HCEC 1CT (cell line): ENCODE measurements at regions not wholly inside any gene's neighbourhood (a gene's known extent, or its start where the extent isn't known, plus 50 kb on each side); places are given as distances from the start of the nearest gene placed in this dataset.
"Not testable (repeated sequence)": the region's sequence is repeated elsewhere in the genome, so short reads cannot be mapped to it uniquely, and the experiment has no call there.

ENCODE experiments used
- DNase-seq: peaks from one replicate; pipeline ENCODE4 v3.0.0-alpha.2; 2017

DNA sequence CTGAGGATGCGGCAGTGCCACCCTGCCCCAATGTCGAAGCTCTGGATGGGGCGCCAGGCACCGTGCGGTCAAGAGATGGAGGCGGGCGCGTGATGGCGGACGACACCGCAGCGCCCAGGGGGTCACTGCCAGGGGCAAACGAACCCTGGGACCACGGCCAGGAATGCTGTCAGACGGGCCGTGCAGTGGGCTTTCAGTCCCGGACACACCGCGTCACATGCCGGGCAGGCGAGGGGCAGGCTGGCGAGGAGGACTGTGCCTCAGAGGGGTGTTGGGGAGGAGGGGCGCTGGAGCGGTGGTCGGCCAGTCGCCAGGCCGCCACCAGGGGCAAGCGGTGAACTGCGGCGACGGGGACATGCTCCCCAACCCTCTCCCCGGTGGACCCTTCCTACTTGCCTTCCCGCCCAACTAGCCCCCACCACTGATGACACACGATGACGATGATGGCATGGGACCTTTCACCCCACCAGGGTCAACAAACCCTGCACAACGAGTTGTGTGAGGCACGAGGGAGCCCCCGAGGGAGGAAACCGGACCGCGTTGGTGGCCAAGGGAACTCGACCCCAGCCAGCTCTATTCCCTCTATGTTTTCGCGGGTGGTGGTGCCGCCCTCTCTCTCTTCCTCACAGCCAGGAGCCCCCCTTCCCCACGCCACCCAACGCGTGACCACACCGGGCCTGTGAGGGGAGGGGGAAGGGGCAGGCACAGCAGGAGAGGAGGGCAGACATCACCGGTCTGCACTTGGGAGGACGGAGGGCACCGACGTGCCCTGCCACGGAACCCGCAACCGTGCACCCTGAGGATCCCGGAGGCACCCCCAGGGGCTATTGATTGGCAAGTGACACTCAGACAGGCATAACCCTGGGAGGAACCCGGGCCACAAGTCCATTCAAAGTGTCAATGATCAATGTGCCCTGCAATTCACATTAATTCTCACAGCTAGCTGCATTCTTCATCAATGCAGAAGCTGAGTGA, 1960.9 kb upstream of the DEFB115 start:
- no peak for DNase-seq

DNA sequence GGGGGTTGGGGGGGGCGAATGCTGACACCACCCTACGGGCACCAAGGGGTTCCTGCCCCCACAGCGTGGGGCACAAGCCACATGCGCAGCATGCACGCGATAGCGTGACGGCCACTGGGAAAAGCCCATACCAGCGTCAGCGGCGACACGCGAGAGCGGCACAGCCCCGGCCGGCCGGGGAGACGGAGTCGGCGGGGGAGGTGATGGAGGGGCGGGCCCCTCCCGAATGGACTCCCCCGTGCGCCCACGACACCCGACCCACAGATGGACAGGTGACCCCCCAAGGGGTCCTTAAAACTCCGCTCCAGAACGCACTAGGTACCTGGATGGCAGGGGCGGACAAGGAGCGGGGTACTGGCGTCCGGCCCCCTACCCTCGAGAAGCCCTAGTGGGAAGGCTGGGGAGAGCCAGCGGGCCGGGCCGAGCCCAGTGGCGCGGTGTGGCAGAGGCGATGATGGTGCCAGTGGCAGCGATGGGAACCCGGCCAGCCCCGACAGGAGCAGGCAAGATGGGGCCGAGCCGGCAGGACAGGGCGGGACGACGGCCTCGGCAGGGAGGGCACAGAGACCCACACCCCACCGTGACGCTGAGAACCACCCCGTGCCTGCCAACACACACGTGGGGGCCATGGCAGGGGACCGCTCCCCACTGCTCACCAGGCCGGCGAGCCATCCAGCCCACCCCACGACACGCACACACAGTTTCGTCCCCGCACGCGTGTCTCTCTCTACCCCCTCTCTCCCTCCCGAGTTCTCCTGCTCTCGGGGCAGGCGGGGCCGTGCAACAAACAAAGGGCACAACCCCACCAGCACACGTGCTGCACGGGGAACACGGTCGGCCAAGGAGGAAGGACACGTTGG, 1959.8 kb upstream of the DEFB115 start:
- no peak for DNase-seq

DNA sequence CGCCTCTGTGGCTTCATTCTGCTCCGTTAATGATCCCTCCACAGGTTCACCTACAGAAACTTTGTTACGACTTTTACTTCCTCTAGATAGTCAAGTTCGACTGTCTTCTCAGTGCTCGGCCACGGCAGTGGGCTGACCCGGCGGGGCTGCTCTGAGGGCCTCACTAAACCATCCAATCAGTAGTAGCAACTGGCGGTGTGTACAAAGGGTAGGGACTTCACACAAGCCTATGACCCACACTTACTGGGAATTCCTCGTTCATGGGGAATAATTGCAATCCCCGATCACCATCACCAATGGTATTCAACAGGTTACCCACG, 1959.2 kb upstream of the DEFB115 start:
- DNase-seq = no peak

DNA sequence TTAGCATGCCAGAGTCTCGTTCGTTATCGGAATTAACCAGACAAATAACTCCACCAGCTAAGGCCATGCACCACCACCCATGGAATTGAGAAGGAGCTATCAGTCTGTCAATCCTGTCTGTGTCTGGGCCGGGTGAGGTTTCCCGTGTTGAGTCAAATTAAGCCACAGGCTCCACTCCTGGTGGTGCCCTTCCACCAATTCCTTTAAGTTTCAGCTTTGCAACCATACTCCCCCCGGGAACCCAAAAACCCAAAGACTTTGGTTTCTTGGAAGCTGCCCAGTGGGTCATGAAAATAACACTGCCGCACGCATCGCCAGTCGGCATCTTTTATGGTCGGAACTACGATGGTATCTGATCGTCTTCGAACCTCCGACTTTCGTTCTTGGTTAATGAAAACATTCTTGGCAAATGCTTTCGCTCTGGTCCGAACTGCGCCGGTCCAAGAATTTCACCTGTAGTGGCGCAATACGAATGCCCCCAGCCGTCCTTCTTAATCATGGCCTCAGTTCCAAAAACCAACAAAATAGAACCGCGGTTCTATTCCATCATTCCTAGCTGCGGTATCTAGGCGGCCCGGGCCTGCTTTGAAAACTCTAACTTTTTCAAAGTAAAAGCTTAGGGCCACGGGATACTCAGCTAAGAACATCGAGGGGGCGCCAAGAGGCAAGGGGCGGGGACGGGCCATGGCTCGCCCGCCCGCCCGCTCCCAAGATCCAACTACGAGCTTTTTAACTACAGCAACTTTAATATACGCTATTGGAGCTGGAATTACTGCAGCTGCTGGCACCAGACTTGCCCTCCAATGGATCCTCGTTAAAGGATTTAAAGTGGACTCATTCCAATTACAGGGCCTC, 1958.5 kb upstream of the DEFB115 start:
- DNase-seq = no peak

DNA sequence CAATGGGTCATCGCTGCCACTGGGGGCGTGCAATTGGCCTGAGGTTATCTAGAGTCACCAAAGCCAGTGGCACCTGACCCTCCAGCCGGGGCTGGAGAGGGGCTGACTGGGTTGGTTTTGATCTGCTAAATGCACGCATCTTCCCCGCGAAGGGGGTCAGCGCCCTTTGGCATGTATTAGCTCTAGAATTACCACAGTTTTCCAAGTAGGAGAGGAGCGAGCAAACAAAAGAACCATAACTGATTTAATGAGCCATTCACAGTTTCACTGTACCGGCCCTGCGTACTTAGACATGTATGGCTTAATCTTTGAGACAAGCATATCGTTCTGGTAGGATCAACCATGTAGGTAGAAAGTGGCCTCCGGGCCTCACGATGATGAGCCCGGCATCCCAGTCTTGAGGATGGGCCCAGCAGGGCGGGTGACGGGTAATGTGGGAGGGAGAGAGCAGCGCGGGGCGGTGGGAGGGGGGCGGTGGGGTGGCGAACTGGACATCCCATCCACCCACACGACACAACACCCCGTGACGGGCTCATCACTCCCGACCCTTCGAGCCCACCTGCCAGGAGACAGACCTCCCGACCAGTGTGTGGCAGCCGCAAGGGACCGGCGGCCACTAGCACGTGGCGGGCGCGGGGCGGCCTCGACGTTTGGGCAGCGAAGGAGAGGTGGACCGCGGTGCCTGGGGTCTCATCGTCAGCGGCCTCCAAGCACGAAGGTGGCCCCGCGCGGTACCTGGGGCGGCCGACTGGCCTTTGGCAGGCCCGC, 1957.5 kb upstream of the DEFB115 start:
- no peak for DNase-seq

DNA sequence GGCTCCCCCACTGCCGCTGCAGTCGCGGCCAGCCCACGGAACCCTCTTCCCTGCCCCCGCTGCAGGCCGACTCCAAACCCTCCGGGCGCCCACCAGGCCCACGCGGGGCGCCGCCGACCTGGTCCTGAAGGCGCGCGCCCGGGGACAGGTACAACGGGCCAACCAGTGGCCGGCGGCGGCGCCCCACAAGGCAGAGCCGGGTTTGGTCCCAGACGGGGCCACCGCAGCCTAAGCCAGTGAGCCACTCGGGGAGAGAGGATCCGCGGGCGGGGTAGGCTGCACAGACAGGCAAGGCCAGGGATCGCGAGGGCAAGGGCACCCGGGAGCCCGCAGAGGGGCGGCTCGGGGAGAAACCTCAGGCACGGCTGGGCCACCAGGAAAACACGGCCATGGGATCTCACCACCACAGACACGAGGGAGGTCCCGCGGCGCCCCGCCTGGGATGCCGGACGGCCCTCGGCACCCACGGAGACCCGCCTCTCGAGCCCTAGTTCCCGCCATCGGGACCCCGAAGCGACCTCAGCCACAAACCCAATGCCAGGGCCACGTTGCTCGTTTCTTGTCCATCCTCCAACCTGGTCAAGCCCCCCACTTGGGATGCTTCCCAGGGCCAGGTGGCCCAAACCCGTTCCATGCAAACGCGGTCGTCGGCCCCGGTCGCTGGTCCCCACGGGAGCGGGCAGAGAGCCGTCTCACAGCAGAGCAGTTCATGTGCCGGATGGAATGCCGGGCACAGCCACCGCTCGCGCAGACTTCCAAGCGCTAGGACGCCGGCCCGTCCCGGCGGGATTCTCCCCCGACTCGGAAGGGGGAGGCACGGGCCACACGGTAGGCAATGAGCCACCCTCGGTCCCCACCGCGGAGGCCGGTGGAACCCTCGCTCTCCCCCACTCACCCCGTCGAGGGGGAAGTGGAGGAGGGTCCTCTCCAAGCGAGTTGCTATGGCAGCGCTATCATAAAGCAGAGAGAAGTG, 1956.6 kb upstream of the DEFB115 start:
- no peak for DNase-seq

DNA sequence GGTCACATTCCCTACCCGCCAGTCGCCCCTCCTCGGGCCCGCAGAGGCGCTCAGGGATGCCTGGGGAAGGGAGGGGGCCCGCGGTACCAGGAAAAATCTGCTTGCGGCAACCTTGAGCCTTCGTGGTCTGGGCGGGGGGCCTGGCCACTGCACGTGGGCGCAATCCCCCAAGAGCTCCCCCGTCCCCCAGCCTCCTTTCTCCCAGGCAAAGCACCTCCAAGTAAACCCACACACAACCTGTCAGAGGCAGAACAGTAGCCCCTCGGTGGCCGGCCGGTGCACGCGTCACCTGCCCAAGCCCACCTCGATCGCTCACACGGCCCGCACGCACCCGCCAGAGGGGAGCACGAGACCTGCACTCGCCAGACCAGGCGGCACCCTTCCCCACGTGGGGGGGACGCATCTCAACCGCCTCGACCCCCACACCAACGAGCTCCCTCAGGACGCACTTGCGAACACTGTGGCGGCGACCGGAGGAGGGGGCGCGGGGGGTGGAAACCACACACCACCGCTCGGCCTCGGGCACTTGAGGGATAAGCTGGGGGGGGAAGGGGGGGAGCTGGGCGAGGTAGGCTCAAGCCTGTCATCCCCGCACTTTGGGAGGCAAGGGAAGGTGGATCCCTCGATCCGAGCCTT, 1955.7 kb upstream of the DEFB115 start:
- no peak for DNase-seq

DNA sequence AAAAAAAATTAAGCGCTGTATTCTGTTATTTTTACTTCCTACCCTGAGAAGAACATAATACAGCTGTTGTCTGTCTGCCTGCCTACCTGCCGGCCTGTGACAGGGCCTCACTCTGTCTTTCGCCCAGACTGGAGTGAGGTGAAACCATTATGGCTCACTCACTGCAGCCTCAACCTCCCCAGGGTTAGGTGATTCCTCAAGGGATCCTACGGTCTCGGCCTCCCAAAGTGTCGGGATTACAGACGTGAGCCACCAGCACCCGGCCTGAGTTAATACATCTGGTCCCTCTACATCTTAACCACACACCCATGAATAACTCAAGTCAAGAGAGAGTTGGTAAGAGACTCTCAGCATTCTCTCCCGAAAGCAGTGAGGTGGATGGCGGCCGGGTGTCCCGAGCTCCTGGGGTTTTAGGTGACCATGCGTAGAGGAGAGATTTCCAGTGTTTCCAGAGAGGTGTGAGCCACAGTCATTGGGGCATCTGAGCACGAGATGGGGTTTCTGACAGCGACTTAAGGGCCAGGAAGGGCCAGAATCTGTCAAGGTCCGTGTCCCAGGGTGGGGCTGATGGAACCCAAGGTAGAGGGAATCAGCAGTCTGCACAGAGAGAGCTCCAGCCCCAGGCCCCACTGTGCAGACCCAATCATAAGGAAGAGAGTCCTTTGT, 1954.4 kb upstream of the DEFB115 start:
- no peak for DNase-seq

DNA sequence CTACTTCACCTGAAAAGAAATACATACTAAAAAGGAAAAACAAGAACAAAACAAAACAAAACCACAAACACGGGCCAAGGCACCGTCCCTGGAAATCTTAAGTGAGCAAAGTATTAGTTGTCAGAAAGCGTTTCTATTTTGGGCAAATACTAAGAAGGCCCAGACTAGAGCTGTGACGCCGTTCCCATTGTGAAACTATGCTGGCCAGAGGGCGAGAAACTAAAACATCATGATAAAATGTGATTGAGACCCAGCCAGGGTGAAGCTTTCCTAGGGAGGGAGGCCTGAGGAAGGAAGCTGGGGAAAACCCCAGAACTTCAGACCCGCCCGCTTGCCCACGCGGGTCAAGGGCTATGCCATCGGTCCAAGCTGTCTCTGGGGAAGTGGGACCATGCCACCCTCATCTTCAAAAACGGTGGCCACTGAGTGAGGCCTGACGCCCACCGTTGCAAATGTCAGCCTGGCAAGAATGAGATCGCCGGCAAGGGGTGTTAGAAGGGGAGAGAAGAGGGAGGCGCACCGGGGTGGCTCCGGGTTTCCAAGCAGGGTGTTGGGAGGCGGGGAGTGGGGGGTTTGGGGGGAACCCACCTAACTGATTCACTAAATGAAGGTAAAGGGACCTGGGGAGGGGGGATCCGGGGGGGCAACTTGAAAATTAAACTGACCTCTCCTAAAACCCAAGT, 1950.9 kb upstream of the DEFB115 start:
- DNase-seq = no peak

DNA sequence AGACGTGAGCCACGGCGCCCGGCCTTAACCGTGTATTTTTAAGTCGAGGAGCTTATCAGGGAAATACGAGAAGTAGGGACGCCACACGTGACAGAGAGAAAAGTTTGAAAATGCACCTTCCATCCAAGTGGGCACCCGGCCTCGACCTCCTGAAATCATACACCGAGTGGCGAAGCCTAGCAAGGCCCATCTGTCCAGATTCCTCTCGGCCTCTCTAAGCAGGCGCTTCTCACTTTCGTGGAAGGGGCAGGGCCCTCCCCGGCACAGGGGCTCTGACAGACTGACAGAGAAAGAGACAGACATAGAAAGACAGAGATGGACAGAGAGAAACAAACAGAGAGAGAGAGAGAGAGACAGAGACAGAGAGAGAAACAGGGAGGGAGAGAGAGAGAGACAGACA, 1950.0 kb upstream of the DEFB115 start:
- DNase-seq = not testable (repeated sequence)

DNA sequence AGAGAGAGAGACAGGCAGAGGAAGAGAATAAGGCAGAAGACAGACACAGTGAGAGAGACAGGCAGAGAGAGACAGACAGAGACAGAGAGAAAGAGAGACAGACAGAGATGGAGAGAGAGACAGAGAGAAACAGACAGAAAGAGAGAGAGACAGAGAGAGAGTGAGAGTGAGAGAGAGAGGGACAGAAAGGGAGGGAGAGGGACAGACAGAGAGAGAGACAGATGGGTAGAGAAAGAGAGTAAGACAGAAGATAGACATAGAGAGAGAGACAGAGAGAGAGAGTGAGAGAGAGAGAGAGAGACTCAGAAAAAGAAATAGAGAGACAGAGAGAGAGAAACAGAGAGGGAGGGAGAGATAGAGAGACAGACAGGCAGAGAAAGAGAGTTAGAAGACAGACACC, 1948.5 kb upstream of the DEFB115 start:
- not testable (repeated sequence) for DNase-seq

DNA sequence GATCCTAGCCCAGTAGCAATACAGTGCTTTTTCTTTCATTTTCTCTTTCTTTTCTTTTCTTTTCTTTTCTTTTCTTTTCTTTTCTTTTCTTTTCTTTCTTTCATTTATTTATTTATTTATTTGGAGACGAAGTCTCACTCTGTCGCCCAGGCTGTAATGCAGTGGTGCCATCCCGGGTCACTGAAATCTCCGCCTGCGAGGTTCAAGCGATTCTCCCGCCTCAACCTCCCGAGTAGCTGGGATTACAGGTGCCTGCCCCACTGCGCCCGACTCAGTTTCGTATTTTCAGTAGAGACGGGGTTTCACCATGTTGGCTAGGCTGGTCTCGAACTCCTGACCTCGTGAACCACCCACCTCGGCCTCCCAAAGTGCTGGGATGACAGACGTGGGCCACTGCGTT, 1948.0 kb upstream of the DEFB115 start:
- DNase-seq = not testable (repeated sequence)

DNA sequence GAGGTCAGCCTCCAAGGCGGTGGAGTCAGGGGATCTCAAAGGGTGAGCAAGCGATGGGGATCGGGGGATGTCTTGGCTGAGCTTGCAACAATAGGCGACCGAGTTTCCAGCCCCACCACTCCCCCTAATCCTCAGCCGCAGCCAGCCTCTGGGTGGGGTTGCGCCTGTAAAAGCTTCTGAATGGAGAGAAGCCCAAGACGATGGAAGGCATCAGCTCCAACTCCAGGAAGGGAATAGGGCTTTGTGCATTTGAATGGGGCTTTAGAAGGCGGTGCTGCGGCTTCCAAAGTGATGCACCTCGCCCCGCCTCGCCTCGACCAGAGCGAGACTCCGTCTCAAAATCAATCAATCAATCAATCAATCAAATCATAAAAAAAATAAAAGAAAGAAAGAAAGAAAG, 1946.4 kb upstream of the DEFB115 start:
- not testable (repeated sequence) for DNase-seq

DNA sequence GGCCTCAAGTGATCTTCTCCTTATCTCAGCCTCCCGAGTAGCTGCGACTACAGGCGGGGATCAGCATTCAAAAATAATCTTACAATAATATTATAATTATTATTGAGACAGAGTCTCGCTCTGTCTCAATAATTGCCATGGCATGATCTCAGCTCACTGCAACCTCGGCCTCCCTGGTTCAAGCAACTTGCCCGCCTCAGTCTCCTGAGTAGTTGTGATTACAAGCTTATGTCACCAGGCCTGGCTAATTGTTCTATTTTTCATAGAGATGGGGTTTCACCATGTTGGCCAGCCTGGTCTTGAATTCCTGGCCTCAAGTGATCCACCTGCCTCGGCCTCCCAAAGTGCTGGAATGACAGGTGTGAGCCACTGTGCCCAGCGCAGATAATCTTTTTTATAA, 1944.8 kb upstream of the DEFB115 start:
- DNase-seq = not testable (repeated sequence)

DNA sequence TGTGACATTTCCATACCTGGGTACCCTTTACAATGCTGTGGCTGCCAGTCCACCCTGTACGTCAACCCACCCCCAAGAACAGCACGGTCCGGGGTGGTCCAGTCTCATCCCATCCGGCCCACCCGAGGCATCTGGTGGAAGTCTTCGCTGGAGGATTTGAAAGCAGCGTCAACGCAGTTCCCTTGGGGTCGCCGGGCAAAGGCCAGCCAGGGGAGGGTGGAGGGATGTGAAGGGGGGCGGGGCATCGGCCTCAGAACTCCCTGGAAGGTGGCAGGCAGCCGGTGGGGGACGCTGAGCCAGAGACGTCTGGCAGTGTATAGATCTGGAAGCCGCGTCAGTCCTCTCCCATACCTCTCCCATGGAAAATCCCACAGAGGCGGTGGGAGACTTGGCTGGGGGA, 1944.0 kb upstream of the DEFB115 start:
- no peak for DNase-seq

DNA sequence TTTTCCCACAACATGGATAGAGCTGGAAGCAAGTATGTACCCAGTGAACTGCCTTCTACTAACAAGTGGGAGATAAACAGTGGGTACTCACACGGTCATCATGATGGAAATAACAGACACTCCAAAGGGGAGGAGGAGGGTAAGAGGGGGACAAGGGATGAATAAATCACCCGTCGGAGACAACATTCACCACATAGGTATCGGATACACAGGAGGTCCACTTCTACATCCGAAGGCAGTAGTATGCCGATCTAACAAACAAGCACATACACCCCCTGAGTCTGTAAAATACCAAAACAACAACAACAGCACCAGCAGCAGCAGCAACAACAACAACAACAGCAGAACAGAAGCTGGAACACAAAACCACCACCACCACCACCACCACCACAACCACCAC, 1943.2 kb upstream of the DEFB115 start:
- no peak for DNase-seq

DNA sequence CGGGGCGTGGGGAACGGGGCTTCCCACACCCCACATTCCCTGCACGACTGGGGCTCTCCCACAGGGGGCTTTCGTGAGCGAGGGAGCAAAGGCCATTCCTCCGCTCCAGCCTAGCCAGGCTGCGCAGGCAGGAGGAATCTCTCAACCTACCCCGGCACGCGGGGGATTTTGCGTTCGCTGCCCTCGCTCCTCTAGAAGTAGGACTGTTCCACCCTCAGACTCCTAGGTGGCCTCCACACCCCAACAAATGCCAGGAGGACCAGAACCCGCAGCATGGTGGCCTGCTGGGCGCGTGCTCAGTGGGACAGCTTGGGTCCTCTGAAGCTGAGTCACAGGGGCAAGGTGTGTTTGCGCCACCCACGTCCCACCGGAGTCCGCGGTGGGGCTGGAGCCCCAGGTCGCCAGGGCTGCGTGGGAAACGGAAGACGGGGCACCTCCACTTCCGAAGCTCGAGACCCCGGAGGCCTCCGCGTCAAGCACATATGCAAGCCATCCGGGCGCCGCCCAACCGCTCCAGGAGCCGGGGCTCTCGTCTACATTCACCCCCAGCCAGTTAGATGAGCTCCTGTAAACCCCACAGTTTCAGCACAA, 1938.5 kb upstream of the DEFB115 start:
- DNase-seq = no peak

DNA sequence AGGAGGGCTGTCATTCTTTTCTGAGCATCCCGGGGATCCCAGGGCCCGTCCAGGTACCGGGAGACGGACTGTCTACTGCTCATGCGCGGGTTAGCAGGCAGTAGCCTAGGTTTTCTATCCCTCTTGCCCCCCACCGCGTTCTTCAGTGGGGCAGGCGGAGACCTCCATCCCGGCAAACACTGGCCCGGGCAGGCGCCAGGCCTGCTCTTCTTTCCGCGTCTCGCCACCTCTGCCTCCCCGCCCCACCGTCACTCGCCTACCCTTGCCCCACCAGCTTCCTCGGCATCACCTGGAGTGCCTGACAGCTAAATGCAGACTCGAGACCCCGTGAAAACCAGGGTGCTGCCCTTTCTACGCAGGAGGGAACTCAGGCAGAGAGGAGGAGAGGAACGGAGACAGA, 1937.7 kb upstream of the DEFB115 start:
- DNase-seq = no peak
